ENCODE measurements at regions not wholly inside any gene's neighbourhood (a gene's known extent, or its start where the extent isn't known, plus 50 kb on each side); places are given as distances from the start of the nearest gene placed in this dataset.

DNA sequence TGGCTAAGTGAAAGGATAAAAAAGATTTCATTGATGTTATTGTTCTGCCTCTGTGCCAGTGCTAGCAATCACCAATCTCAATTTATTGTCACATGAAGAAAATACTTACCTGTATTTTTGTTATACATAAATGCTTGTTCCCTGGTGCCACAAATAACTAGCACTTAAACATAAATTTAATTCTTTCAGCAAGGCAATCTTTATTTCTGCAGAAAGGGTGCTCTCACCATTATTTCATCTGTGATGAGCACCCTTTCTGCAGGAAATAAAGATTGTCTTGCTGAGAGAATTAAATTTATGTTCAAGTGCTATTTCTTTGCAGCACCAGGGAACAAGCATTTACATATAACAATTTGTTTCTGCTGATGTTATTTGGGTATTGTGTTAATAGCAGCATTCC lies 87.2 kb downstream of the DIRAS3 start:
- Histone ChIP-seq H3K4me3 (no peak overlapping the region), H3K36me3 (no peaks in the 10 kb centered on the region), H3K9me3 (peaks cover 0 to 9% (median 0%) of the 10 kb centered on the region in 4 donors), H3K4me1 (peaks cover 0 to 13% (median 2%) of the 10 kb centered on the region in 4 donors), H3K27ac (no peak overlapping the region), H3K27me3 (no peaks in the 10 kb centered on the region)
- DNase-seq (no peak), ATAC-seq (no peak)
- TF ChIP-seq POLR2A (IDR thresholded peaks at IDR 0.05) (no peak), CTCF (IDR thresholded peaks at IDR 0.05) (no peak)
- intact Hi-C loops (cut with DNase I), result no loop called here

DNA sequence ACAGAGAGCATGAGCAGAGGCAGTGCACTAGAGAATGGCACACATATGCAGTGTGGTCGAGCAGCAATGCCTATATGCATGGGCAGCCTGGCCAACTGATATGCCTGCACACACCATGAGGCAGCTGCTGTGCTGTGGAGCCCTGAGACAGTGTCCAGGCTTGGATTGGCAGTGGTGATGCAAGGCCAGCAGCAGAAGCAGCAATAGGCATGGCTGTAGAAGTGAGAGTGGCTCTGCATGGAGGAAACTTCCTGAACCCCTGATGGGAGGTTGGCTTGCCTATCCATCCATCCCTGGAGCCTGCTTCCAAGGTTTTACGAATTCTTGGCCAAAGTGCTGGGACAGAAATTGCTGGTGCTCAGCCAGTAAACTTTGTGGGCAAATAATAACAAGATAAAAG lies 89.7 kb downstream of the DIRAS3 start:
- TF ChIP-seq CTCF (IDR thresholded peaks at IDR 0.05) (no peak), POLR2A (IDR thresholded peaks at IDR 0.05) (no peak)
- H3K27ac ChIP-seq, result no peak overlapping the region
- ATAC-seq, result no peak
- H3K4me1 ChIP-seq, result no peaks in the 10 kb centered on the region
- peaks cover 0 to 9% (median 0%) of the 10 kb centered on the region in 4 donors for H3K9me3 ChIP-seq
- DNase-seq, result no peak
- no peaks in the 10 kb centered on the region for H3K27me3 ChIP-seq
- intact Hi-C loops (cut with DNase I), result no loop called here
- whole genome bisulfite sequencing (ENCODE audit: insufficient coverage, low coverage, low lambda C conversion rate, missing lambda C conversion rate), result 59% methylated on average over 2 of the region's 2 CpGs
- H3K4me3 ChIP-seq, result no peak overlapping the region
- H3K36me3 ChIP-seq, result no peaks in the 10 kb centered on the region

- TF ChIP-seq POLR2A (IDR thresholded peaks at IDR 0.05) (no peak), CTCF (IDR thresholded peaks at IDR 0.05) (no peak)
- ATAC-seq, result peak; percentile 44 to 69 (median 57)
- peaks cover 0 to 6% (median 0%) of the 10 kb centered on the region in 4 donors for H3K9me3 ChIP-seq
- intact Hi-C loops (cut with DNase I), result no loop called here
- 100% methylated on average over 1 of the region's 1 CpG for WGBS (ENCODE audit: insufficient coverage, low coverage, low lambda C conversion rate, missing lambda C conversion rate)
- no peak overlapping the region for H3K4me3 ChIP-seq
- no peaks in the 10 kb centered on the region for H3K4me1 ChIP-seq
- H3K27ac ChIP-seq, result no peak overlapping the region
- no peak for DNase-seq
- no peaks in the 10 kb centered on the region for H3K36me3 ChIP-seq
- no peaks in the 10 kb centered on the region for H3K27me3 ChIP-seq
Measured at GRCh38 chr1:67958472-67958871, 92.0 kb downstream of the DIRAS3 start.

- Histone ChIP-seq H3K36me3 (no peaks in the 10 kb centered on the region), H3K27ac (no peak overlapping the region), H3K27me3 (no peaks in the 10 kb centered on the region), H3K4me3 (no peak overlapping the region), H3K9me3 (no peaks in the 10 kb centered on the region), H3K4me1 (no peaks in the 10 kb centered on the region)
- intact Hi-C loops (cut with DNase I), result no loop called here
- WGBS (ENCODE audit: insufficient coverage, low coverage, low lambda C conversion rate, missing lambda C conversion rate), result 62% methylated on average over 3 of the region's 5 CpGs
- no peak for ATAC-seq
- DNase-seq, result no peak
- TF ChIP-seq POLR2A (IDR thresholded peaks at IDR 0.05) (no peak), CTCF (IDR thresholded peaks at IDR 0.05) (no peak)
Measured at GRCh38 chr1:67957066-67957465, 93.4 kb downstream of the DIRAS3 start.

DNA sequence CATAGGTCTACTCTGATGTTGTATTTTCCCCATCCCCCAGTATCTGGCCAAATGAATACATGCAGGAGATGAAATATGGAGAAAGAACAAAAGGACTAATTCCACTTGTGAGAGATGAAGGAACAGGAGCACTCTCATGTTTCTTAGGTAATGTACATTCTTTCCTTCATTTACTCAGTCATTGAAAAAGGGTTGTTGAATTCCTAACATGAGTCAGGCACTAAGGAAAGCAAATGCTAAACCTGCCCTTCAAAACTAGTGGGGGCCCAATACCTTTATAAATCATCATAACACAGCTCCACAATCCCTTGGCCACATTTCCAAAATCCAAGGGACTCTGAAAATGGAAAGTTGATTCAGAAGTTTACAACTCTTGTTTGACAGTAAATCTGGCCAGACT lies 94.3 kb downstream of the DIRAS3 start:
- no peaks in the 10 kb centered on the region for H3K4me1 ChIP-seq
- DNase-seq (no peak), ATAC-seq (no peak)
- intact Hi-C loops (cut with DNase I), result no loop called here
- no peak overlapping the region for H3K4me3 ChIP-seq
- H3K36me3 ChIP-seq, result no peaks in the 10 kb centered on the region
- no peak overlapping the region for H3K27ac ChIP-seq
- H3K9me3 ChIP-seq, result no peaks in the 10 kb centered on the region
- H3K27me3 ChIP-seq, result no peaks in the 10 kb centered on the region
- TF ChIP-seq POLR2A (IDR thresholded peaks at IDR 0.05) (no peak), CTCF (IDR thresholded peaks at IDR 0.05) (no peak)
